Kidney epithelial cell (primary cell): ENCODE measurements at regions not wholly inside any gene's neighbourhood (a gene's known extent, or its start where the extent isn't known, plus 50 kb on each side); places are given as distances from the start of the nearest gene placed in this dataset.

Experiments
- DNase-seq: peaks from one replicate; pipeline ENCODE4 v3.0.0-alpha.2; 2010; ENCODE audit warnings: low read depth
- H3K27me3 ChIP-seq: 2 replicates; pipeline ENCODE4 v1.6.0; 2011; ENCODE audit warnings: low read length; ENCODE audit not compliant: control insufficient read depth, insufficient read depth
- H3K36me3 ChIP-seq: 2 replicates; pipeline ENCODE4 v1.5.1; 2011; ENCODE audit warnings: low read length; ENCODE audit not compliant: control insufficient read depth, insufficient read depth
- H3K4me3 ChIP-seq: 2 replicates; pipeline ENCODE4 v1.5.1; 2011; ENCODE audit warnings: low read depth, mild to moderate bottlenecking, control low read depth, low read length
- TF ChIP-seq, protein P1 (sequence below): IDR thresholded peaks from 2 replicates; pipeline ENCODE4 v1.5.1; 2011; ENCODE audit warnings: mild to moderate bottlenecking, moderate library complexity, low read length, control low read depth, inconsistent platforms; ENCODE audit not compliant: insufficient read depth, poor library complexity, severe bottlenecking

- H3K27me3 ChIP-seq, result peaks cover 4% of the 10 kb centered on the region
- H3K36me3 ChIP-seq, result no peaks in the 10 kb centered on the region
- DNase-seq, result no peak
- no peak overlapping the region for H3K4me3 ChIP-seq
- TF ChIP-seq, protein P1, sequence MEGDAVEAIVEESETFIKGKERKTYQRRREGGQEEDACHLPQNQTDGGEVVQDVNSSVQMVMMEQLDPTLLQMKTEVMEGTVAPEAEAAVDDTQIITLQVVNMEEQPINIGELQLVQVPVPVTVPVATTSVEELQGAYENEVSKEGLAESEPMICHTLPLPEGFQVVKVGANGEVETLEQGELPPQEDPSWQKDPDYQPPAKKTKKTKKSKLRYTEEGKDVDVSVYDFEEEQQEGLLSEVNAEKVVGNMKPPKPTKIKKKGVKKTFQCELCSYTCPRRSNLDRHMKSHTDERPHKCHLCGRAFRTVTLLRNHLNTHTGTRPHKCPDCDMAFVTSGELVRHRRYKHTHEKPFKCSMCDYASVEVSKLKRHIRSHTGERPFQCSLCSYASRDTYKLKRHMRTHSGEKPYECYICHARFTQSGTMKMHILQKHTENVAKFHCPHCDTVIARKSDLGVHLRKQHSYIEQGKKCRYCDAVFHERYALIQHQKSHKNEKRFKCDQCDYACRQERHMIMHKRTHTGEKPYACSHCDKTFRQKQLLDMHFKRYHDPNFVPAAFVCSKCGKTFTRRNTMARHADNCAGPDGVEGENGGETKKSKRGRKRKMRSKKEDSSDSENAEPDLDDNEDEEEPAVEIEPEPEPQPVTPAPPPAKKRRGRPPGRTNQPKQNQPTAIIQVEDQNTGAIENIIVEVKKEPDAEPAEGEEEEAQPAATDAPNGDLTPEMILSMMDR, result no peak
Measured at GRCh38 chrX:120021927-120022326, 55.6 kb downstream of the RHOXF2B start.

DNA sequence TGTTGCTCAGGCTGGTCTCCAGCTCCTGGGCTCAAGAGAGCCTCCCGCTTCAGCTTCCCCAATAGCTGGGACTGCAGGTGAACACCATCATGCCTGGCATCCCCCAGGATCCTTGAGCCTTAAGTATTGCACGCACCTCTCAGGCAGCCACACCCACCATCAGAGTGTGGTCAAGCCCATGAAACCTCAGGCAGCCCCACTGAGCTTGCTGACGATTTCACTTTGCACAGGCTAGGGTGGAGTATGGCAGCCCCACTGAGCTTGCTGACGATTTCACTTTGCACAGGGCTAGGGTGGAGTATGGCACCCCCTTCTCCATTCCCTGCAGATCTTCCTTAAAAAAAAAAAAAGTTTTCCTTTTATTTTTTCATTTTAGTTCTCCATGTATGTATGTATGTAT is 57.2 kb downstream of the RHOXF2B start:
- Histone ChIP-seq H3K4me3 (no peak overlapping the region), H3K36me3 (no peaks in the 10 kb centered on the region), H3K27me3 (peaks cover 17% of the 10 kb centered on the region)
- no peak for DNase-seq
- TF ChIP-seq, protein P1, result no peak

DNA sequence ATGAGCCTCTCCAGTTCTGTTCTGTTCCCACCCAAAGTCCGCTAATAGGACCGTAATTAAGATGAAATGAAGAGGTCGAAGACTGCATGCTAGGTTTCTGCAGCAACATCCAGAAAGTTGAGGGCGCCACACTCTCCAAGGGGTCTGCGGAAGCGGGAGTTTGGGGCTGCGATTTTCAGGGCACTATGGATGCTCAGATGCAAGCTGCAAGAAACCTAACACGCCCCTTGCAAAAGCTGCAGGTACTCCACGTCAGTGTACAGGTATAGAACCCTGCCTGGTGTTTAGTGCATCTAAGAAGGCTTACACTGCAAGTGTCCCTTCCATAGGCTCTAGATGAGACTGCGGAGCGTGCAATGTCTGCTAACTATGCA is 61.4 kb downstream of the RHOXF2B start:
- no peak overlapping the region for H3K4me3 ChIP-seq
- peaks cover 27% of the 10 kb centered on the region for H3K27me3 ChIP-seq
- H3K36me3 ChIP-seq, result no peaks in the 10 kb centered on the region
- no peak for DNase-seq
- TF ChIP-seq, protein P1, result no peak

GRCh38 chrX:120015145-120016067 is 62.1 kb downstream of the RHOXF2B start:
- peaks cover 27% of the 10 kb centered on the region for H3K27me3 ChIP-seq
- peak overlapping the region; percentile 10 for H3K4me3 ChIP-seq
- TF ChIP-seq, protein P1, result no peak
- H3K36me3 ChIP-seq, result no peaks in the 10 kb centered on the region
- no peak for DNase-seq

- TF ChIP-seq, protein P1, result no peak
- Histone ChIP-seq H3K27me3 (peaks cover 27% of the 10 kb centered on the region), H3K4me3 (no peak overlapping the region), H3K36me3 (no peaks in the 10 kb centered on the region)
- DNase-seq, result no peak
Measured at GRCh38 chrX:120014354-120015130, 62.9 kb downstream of the RHOXF2B start.
